ENCODE measurements at regions not wholly inside any gene's neighbourhood (a gene's known extent, or its start where the extent isn't known, plus 50 kb on each side); places are given as distances from the start of the nearest gene placed in this dataset.
"Not testable (repeated sequence)": the region's sequence is repeated elsewhere in the genome, so short reads cannot be mapped to it uniquely, and the experiment has no call there.

DNA sequence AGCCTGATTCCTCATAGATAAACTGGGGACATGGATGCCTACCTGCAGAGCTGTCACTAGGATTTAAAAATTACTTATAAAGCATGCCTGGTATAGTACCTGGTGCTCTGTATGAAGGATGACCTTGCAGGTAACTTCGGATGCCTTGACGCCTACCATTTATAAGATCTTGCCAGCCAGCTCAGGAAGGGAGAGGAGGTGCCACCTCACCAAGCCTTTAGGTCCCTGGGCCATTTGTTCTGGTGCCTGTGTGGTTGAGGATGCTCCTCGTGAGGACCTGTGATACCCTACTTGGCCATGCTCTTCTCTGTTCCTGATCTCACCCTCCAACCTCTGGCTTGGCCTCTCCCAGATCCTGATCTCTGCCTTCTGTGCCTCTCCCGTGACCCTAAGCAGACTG is 85.2 kb downstream of the FDX1 start:
- DNase-seq = no peak

- not testable (repeated sequence) for DNase-seq
These were observed 87.6 kb downstream of the FDX1 start for GRCh38 chr11:110517381-110517780.

- DNase-seq = no peak
These were observed 89.2 kb downstream of the FDX1 start for GRCh38 chr11:110518809-110519514.

- DNase-seq = no peak
These were observed 90.0 kb downstream of the FDX1 start for GRCh38 chr11:110519796-110520195.

- no peak for DNase-seq
These were observed 92.7 kb downstream of the FDX1 start for GRCh38 chr11:110522471-110522870.

DNA sequence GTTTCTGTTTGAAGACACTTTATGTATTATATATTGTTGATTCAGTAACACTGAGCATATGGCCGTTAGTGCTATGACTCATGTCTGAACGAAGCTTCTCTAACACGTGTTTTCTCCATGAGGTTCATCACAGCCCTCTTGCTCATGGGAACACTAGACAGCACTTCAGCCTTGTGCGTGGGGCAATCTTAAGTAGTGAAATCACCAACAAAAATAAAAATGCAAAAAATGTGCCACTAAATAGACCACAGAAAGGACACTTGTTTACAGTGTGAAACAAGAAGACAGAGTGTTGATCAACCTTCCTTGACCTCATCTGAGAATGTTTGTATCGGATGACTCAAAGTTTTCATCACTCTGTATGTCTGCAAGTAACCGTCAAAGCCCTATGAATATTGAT is 94.5 kb downstream of the FDX1 start:
- DNase-seq = no peak

DNA sequence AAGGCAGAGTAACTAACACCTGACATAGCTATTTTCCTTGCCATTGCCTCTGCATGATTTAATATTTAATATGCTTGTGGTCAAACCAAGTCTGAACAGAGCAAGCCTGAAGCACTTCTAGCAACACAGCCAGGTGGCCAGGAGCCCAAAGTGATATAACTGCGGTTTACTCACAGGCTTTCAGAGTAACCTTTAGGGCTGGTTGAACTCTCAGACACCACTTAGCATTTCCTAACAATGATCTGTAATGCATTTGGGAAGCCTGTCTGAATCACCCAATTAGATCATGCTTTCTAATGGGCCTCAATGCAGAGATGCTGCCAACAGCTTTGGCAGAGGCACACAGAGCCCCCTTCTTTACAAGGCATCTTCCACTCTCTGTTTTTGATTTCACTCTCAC is 96.1 kb downstream of the FDX1 start:
- peak; percentile 18 for DNase-seq

- no peak for DNase-seq
These were observed 96.6 kb downstream of the FDX1 start for GRCh38 chr11:110526323-110526722.
